ENCODE measurements at regions not wholly inside any gene's neighbourhood (a gene's known extent, or its start where the extent isn't known, plus 50 kb on each side); places are given as distances from the start of the nearest gene placed in this dataset.

DNA sequence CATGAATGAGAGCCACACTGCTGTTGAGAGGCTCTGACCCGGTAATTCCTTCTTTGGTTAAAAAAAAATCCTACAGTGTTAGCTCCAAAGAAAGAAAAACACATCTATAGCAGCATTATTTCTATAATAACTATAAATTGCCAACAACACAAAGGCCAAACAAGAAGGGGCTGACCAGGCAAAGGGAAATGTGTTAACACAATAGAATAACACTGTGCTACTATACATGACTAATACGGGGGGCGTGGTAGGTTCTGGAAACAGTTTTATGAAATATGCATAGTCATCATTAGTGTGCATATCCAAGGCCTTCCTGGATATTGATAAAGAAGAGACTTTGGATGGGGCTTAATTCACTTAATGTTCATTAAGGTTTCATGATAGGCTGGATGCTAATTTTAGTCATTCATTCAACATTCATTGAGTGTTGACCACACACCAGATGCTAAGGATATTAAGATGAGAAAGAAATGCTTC lies 50.0 kb upstream of the CCL1 start (continued):
- TF ChIP-seq, protein P1, sequence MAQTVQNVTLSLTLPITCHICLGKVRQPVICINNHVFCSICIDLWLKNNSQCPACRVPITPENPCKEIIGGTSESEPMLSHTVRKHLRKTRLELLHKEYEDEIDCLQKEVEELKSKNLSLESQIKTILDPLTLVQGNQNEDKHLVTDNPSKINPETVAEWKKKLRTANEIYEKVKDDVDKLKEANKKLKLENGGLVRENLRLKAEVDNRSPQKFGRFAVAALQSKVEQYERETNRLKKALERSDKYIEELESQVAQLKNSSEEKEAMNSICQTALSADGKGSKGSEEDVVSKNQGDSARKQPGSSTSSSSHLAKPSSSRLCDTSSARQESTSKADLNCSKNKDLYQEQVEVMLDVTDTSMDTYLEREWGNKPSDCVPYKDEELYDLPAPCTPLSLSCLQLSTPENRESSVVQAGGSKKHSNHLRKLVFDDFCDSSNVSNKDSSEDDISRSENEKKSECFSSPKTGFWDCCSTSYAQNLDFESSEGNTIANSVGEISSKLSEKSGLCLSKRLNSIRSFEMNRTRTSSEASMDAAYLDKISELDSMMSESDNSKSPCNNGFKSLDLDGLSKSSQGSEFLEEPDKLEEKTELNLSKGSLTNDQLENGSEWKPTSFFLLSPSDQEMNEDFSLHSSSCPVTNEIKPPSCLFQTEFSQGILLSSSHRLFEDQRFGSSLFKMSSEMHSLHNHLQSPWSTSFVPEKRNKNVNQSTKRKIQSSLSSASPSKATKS (CRISPR knock-in tag; IDR thresholded peaks at IDR 0.05), result no peak
- TF ChIP-seq, protein P2, sequence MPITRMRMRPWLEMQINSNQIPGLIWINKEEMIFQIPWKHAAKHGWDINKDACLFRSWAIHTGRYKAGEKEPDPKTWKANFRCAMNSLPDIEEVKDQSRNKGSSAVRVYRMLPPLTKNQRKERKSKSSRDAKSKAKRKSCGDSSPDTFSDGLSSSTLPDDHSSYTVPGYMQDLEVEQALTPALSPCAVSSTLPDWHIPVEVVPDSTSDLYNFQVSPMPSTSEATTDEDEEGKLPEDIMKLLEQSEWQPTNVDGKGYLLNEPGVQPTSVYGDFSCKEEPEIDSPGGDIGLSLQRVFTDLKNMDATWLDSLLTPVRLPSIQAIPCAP (CRISPR knock-in tag; IDR thresholded peaks at IDR 0.05; ENCODE audit: borderline replicate concordance), result no peak
- TF ChIP-seq ZNF263 (CRISPR knock-in tag; IDR thresholded peaks at IDR 0.05; ENCODE audit: borderline replicate concordance) (no peak), COPS2 (conservative IDR thresholded peaks at IDR 0.05) (no peak), ZNF589 (CRISPR knock-in tag; IDR thresholded peaks at IDR 0.05; ENCODE audit: low read depth) (no peak; the same call in 1 of the 2 replicates), ATF7 (IDR thresholded peaks at IDR 0.05) (no peak), JUND (IDR thresholded peaks at IDR 0.05; ENCODE audit: borderline replicate concordance, low read depth, low read length) (peak; percentile 82), JUND (tag; IDR thresholded peaks at IDR 0.05; ENCODE audit: borderline replicate concordance, low read depth, low read length) (no peak; the same call in 2 of the 3 replicates), NFYB (IDR thresholded peaks at IDR 0.05; ENCODE audit: extremely low read depth, insufficient read length) (no peak), ZNF551 (CRISPR knock-in tag; IDR thresholded peaks at IDR 0.05) (no peak)
- TF ChIP-seq, protein P3, sequence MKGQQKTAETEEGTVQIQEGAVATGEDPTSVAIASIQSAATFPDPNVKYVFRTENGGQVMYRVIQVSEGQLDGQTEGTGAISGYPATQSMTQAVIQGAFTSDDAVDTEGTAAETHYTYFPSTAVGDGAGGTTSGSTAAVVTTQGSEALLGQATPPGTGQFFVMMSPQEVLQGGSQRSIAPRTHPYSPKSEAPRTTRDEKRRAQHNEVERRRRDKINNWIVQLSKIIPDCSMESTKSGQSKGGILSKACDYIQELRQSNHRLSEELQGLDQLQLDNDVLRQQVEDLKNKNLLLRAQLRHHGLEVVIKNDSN (CRISPR knock-in tag; IDR thresholded peaks at IDR 0.05), result no peak
- TF ChIP-seq, protein P4, sequence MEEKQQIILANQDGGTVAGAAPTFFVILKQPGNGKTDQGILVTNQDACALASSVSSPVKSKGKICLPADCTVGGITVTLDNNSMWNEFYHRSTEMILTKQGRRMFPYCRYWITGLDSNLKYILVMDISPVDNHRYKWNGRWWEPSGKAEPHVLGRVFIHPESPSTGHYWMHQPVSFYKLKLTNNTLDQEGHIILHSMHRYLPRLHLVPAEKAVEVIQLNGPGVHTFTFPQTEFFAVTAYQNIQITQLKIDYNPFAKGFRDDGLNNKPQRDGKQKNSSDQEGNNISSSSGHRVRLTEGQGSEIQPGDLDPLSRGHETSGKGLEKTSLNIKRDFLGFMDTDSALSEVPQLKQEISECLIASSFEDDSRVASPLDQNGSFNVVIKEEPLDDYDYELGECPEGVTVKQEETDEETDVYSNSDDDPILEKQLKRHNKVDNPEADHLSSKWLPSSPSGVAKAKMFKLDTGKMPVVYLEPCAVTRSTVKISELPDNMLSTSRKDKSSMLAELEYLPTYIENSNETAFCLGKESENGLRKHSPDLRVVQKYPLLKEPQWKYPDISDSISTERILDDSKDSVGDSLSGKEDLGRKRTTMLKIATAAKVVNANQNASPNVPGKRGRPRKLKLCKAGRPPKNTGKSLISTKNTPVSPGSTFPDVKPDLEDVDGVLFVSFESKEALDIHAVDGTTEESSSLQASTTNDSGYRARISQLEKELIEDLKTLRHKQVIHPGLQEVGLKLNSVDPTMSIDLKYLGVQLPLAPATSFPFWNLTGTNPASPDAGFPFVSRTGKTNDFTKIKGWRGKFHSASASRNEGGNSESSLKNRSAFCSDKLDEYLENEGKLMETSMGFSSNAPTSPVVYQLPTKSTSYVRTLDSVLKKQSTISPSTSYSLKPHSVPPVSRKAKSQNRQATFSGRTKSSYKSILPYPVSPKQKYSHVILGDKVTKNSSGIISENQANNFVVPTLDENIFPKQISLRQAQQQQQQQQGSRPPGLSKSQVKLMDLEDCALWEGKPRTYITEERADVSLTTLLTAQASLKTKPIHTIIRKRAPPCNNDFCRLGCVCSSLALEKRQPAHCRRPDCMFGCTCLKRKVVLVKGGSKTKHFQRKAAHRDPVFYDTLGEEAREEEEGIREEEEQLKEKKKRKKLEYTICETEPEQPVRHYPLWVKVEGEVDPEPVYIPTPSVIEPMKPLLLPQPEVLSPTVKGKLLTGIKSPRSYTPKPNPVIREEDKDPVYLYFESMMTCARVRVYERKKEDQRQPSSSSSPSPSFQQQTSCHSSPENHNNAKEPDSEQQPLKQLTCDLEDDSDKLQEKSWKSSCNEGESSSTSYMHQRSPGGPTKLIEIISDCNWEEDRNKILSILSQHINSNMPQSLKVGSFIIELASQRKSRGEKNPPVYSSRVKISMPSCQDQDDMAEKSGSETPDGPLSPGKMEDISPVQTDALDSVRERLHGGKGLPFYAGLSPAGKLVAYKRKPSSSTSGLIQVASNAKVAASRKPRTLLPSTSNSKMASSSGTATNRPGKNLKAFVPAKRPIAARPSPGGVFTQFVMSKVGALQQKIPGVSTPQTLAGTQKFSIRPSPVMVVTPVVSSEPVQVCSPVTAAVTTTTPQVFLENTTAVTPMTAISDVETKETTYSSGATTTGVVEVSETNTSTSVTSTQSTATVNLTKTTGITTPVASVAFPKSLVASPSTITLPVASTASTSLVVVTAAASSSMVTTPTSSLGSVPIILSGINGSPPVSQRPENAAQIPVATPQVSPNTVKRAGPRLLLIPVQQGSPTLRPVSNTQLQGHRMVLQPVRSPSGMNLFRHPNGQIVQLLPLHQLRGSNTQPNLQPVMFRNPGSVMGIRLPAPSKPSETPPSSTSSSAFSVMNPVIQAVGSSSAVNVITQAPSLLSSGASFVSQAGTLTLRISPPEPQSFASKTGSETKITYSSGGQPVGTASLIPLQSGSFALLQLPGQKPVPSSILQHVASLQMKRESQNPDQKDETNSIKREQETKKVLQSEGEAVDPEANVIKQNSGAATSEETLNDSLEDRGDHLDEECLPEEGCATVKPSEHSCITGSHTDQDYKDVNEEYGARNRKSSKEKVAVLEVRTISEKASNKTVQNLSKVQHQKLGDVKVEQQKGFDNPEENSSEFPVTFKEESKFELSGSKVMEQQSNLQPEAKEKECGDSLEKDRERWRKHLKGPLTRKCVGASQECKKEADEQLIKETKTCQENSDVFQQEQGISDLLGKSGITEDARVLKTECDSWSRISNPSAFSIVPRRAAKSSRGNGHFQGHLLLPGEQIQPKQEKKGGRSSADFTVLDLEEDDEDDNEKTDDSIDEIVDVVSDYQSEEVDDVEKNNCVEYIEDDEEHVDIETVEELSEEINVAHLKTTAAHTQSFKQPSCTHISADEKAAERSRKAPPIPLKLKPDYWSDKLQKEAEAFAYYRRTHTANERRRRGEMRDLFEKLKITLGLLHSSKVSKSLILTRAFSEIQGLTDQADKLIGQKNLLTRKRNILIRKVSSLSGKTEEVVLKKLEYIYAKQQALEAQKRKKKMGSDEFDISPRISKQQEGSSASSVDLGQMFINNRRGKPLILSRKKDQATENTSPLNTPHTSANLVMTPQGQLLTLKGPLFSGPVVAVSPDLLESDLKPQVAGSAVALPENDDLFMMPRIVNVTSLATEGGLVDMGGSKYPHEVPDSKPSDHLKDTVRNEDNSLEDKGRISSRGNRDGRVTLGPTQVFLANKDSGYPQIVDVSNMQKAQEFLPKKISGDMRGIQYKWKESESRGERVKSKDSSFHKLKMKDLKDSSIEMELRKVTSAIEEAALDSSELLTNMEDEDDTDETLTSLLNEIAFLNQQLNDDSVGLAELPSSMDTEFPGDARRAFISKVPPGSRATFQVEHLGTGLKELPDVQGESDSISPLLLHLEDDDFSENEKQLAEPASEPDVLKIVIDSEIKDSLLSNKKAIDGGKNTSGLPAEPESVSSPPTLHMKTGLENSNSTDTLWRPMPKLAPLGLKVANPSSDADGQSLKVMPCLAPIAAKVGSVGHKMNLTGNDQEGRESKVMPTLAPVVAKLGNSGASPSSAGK (IDR thresholded peaks at IDR 0.05), result no peak; the same call in 1 of the 2 replicates
